ENCODE measurements at regions not wholly inside any gene's neighbourhood (a gene's known extent, or its start where the extent isn't known, plus 50 kb on each side); places are given as distances from the start of the nearest gene placed in this dataset.

- H3K27me3 Mint-ChIP-seq (ENCODE audit: insufficient read depth, unreplicated experiment) = no peaks in the 10 kb centered on the region
- no TSS peak for BruUV-seq (replicated peaks)
- no peaks in the 10 kb centered on the region for H3K9me3 Mint-ChIP-seq (ENCODE audit: unreplicated experiment)
- POLR2A ChIA-PET = interaction anchor here (0.5 to 11.5 kb wide), 12 partner anchors 11 to 694 kb away, joined by 3 to 417 read pairs (median 18); partner anchors contain the start of genes UBL3 and USPL1
- peak overlapping the region; percentile 98 for H3K27ac Mint-ChIP-seq (ENCODE audit: low read depth, unreplicated experiment)
- DNase-seq (ENCODE audit: unreplicated experiment) = peak; percentile 43
- TF ChIP-seq CTCF (IDR thresholded peaks at IDR 0.05; ENCODE audit: unreplicated experiment) = no peak
- peaks cover 4% of the 10 kb centered on the region for H3K36me3 Mint-ChIP-seq (ENCODE audit: insufficient read depth, unreplicated experiment)
- intact Hi-C loops (cut with micrococcal nuclease) = no loop called here
- H3K4me3 Mint-ChIP-seq (ENCODE audit: unreplicated experiment) = no peak overlapping the region
- peaks cover 76% of the 10 kb centered on the region for H3K4me1 Mint-ChIP-seq (ENCODE audit: insufficient read depth, unreplicated experiment)
- CTCF ChIA-PET = interaction anchor here (0.7 to 7.6 kb wide), 10 partner anchors 11 to 191 kb away, joined by 3 to 122 read pairs (median 6); partner anchors contain the start of gene UBL3
Measured at GRCh38 chr13:29922896-29923295, 72.5 kb upstream of the UBL3 start.

- H3K4me1 Mint-ChIP-seq (ENCODE audit: insufficient read depth, unreplicated experiment) = peaks cover 76% of the 10 kb centered on the region
- peak overlapping the region; percentile 98 for H3K27ac Mint-ChIP-seq (ENCODE audit: low read depth, unreplicated experiment)
- peaks cover 4% of the 10 kb centered on the region for H3K36me3 Mint-ChIP-seq (ENCODE audit: insufficient read depth, unreplicated experiment)
- intact Hi-C loops (cut with micrococcal nuclease) = no loop called here
- ChIA-PET POLR2A (interaction anchor here (0.5 to 11.5 kb wide), 11 partner anchors 11 to 1264 kb away, joined by 3 to 417 read pairs (median 7); partner anchors contain the start of genes POMP, UBL3 and USPL1), CTCF (interaction anchor here (0.7 to 7.6 kb wide), 6 partner anchors 11 to 192 kb away, joined by 3 to 122 read pairs (median 8); partner anchors contain the start of gene UBL3)
- DNase-seq (ENCODE audit: unreplicated experiment) = peak; percentile 31
- no peaks in the 10 kb centered on the region for H3K9me3 Mint-ChIP-seq (ENCODE audit: unreplicated experiment)
- H3K4me3 Mint-ChIP-seq (ENCODE audit: unreplicated experiment) = no peak overlapping the region
- TF ChIP-seq CTCF (IDR thresholded peaks at IDR 0.05; ENCODE audit: unreplicated experiment) = no peak
- H3K27me3 Mint-ChIP-seq (ENCODE audit: insufficient read depth, unreplicated experiment) = no peaks in the 10 kb centered on the region
- no TSS peak for BruUV-seq (replicated peaks)
Measured at GRCh38 chr13:29922281-29922821, 71.9 kb upstream of the UBL3 start.

GRCh38 chr13:29921542-29921941, 71.1 kb upstream of the UBL3 start:
- BruUV-seq (replicated peaks) = no TSS peak

More at GRCh38 chr13:29921542-29921941, 71.1 kb upstream of the UBL3 start:
- Mint-ChIP-seq H3K9me3 (ENCODE audit: unreplicated experiment) (no peaks in the 10 kb centered on the region), H3K4me3 (ENCODE audit: unreplicated experiment) (no peak overlapping the region), H3K27me3 (ENCODE audit: insufficient read depth, unreplicated experiment) (no peaks in the 10 kb centered on the region), H3K36me3 (ENCODE audit: insufficient read depth, unreplicated experiment) (peaks cover 4% of the 10 kb centered on the region), H3K27ac (ENCODE audit: low read depth, unreplicated experiment) (no peak overlapping the region), H3K4me1 (ENCODE audit: insufficient read depth, unreplicated experiment) (peaks cover 76% of the 10 kb centered on the region)
- no peak for TF ChIP-seq CTCF (IDR thresholded peaks at IDR 0.05; ENCODE audit: unreplicated experiment)
- ChIA-PET POLR2A (interaction anchor here (0.6 to 11.5 kb wide), 8 partner anchors 14 to 882 kb away, joined by 3 to 417 read pairs (median 62); partner anchors contain the start of gene UBL3), CTCF (interaction anchor here (0.8 to 7.6 kb wide), 8 partner anchors 10 to 335 kb away, joined by 4 to 122 read pairs (median 8); partner anchors contain the start of gene UBL3)
- intact Hi-C loops (cut with micrococcal nuclease) = no loop called here
- DNase-seq (ENCODE audit: unreplicated experiment) = no peak

Data from MCF 10A (cell line).